Ecto neural progenitor cell (in vitro differentiated cells): ENCODE measurements at regions not wholly inside any gene's neighbourhood (a gene's known extent, or its start where the extent isn't known, plus 50 kb on each side); places are given as distances from the start of the nearest gene placed in this dataset.

Experiments used
- DNase-seq: peaks from one replicate; pipeline ENCODE4 v3.0.0-alpha.2; 2018; ENCODE audit warnings: low spot score

GRCh38 chr6:137761487-137761886, 105.6 kb upstream of the TNFAIP3 start:
- no peak for DNase-seq

- DNase-seq = no peak
Observed at GRCh38 chr6:137762168-137763090, 104.6 kb upstream of the TNFAIP3 start.

- no peak for DNase-seq
Observed at GRCh38 chr6:137763436-137763835, 103.6 kb upstream of the TNFAIP3 start.

- no peak for DNase-seq
Observed at GRCh38 chr6:137763886-137764285, 103.2 kb upstream of the TNFAIP3 start.

GRCh38 chr6:137764464-137764863, 102.6 kb upstream of the TNFAIP3 start:
- no peak for DNase-seq

GRCh38 chr6:137765059-137765458, 102.0 kb upstream of the TNFAIP3 start:
- no peak for DNase-seq

- no peak for DNase-seq
Observed at GRCh38 chr6:137766596-137767370, 100.3 kb upstream of the TNFAIP3 start.

GRCh38 chr6:137767465-137767864, 99.6 kb upstream of the TNFAIP3 start:
- no peak for DNase-seq

- no peak for DNase-seq
Observed at GRCh38 chr6:137767911-137768690, 99.0 kb upstream of the TNFAIP3 start.

- no peak for DNase-seq
Observed at GRCh38 chr6:137768935-137769334, 98.1 kb upstream of the TNFAIP3 start.

- DNase-seq = no peak
Observed at GRCh38 chr6:137769797-137770362, 97.2 kb upstream of the TNFAIP3 start.

- no peak for DNase-seq
Observed at GRCh38 chr6:137772541-137773250, 94.4 kb upstream of the TNFAIP3 start.

GRCh38 chr6:137775227-137775626, 91.8 kb upstream of the TNFAIP3 start:
- DNase-seq = no peak

GRCh38 chr6:137775720-137776119, 91.3 kb upstream of the TNFAIP3 start:
- DNase-seq = no peak

GRCh38 chr6:137776256-137776655, 90.8 kb upstream of the TNFAIP3 start:
- no peak for DNase-seq

- DNase-seq = no peak
Observed at GRCh38 chr6:137776786-137777686, 90.0 kb upstream of the TNFAIP3 start.

GRCh38 chr6:137777687-137778075, 89.4 kb upstream of the TNFAIP3 start:
- no peak for DNase-seq

- no peak for DNase-seq
Observed at GRCh38 chr6:137779982-137780381, 87.1 kb upstream of the TNFAIP3 start.

- DNase-seq = no peak
Observed at GRCh38 chr6:137780447-137781034, 86.5 kb upstream of the TNFAIP3 start.

GRCh38 chr6:137781639-137782038, 85.4 kb upstream of the TNFAIP3 start:
- no peak for DNase-seq
